Stimulated activated CD4-positive, alpha-beta T cell treated with anti-CD3 and anti-CD28 coated beads, Interleukin-1b, Interleukin-23, amount 100 ng/mL, for 1 hour (primary cell): ENCODE measurements at regions not wholly inside any gene's neighbourhood (a gene's known extent, or its start where the extent isn't known, plus 50 kb on each side); places are given as distances from the start of the nearest gene placed in this dataset.

Source experiments
- DNase-seq, 2 donors: peaks; one replicate each; pipeline ENCODE4 v3.0.0-alpha.2; 2020; ENCODE audit warnings: low read depth in 2 of 2

GRCh38 chr6:137779982-137780381, 87.1 kb upstream of the TNFAIP3 start:
- DNase-seq, result no peak

GRCh38 chr6:137780447-137781034, 86.5 kb upstream of the TNFAIP3 start:
- no peak for DNase-seq

- DNase-seq, result no peak
Measured at GRCh38 chr6:137781639-137782038, 85.4 kb upstream of the TNFAIP3 start.

GRCh38 chr6:137782166-137783039, 84.7 kb upstream of the TNFAIP3 start:
- DNase-seq, result no peak

- DNase-seq, result no peak
Measured at GRCh38 chr6:137783710-137784109, 83.3 kb upstream of the TNFAIP3 start.

- no peak for DNase-seq
Measured at GRCh38 chr6:137784583-137784982, 82.5 kb upstream of the TNFAIP3 start.

GRCh38 chr6:137787016-137787415, 80.0 kb upstream of the TNFAIP3 start:
- no peak for DNase-seq

GRCh38 chr6:137788248-137788647, 78.8 kb upstream of the TNFAIP3 start:
- no peak for DNase-seq

GRCh38 chr6:137791281-137792159, 75.5 kb upstream of the TNFAIP3 start:
- DNase-seq, result no peak

- DNase-seq, result no peak
Measured at GRCh38 chr6:137792160-137793033, 74.7 kb upstream of the TNFAIP3 start.

GRCh38 chr6:137793805-137794515, 73.1 kb upstream of the TNFAIP3 start:
- DNase-seq, result no peak

- no peak for DNase-seq
Measured at GRCh38 chr6:137794516-137795201, 72.4 kb upstream of the TNFAIP3 start.

GRCh38 chr6:137795501-137795900, 71.6 kb upstream of the TNFAIP3 start:
- DNase-seq, result no peak

GRCh38 chr6:137798261-137798660, 68.8 kb upstream of the TNFAIP3 start:
- no peak for DNase-seq

- no peak for DNase-seq
Measured at GRCh38 chr6:137798846-137799245, 68.2 kb upstream of the TNFAIP3 start.

GRCh38 chr6:137799950-137800568, 67.0 kb upstream of the TNFAIP3 start:
- peak in 1 of 2 donors; percentile 21 for DNase-seq

GRCh38 chr6:137800762-137801161, 66.3 kb upstream of the TNFAIP3 start:
- no peak for DNase-seq

- no peak for DNase-seq
Measured at GRCh38 chr6:137801352-137802114, 65.5 kb upstream of the TNFAIP3 start.
